H1 (cell line): ENCODE measurements at regions not wholly inside any gene's neighbourhood (a gene's known extent, or its start where the extent isn't known, plus 50 kb on each side); places are given as distances from the start of the nearest gene placed in this dataset.

Source experiments
- ATF2 ChIP-seq: IDR thresholded peaks from 2 replicates; pipeline ENCODE4 v1.6.1; 2012; ENCODE audit warnings: low read length, inconsistent platforms
- BACH1 ChIP-seq: IDR thresholded peaks from 2 replicates; pipeline ENCODE4 v1.6.1; 2012; ENCODE audit warnings: low read length, improper control_type of control experiment
- BRCA1 ChIP-seq: IDR thresholded peaks from 2 replicates; pipeline ENCODE4 v1.6.1; 2012; ENCODE audit warnings: low read depth, low read length, improper control_type of control experiment
- CTCF ChIP-seq, 3 experiments: IDR thresholded peaks; 1 replicate in 2 of 3; 2 replicates in 1 of 3; pipeline versions ENCODE4 v1.5.1 to v1.6.1; 2011; ENCODE audit warnings: low read length in 3 of 3, mild to moderate bottlenecking in 3 of 3, inconsistent platforms in 2 of 3, low read depth in 1 of 3, moderate library complexity in 1 of 3; ENCODE audit not compliant: insufficient read depth in 1 of 3; ENCODE audit errors: control extremely low read depth in 1 of 3
- HDAC6 ChIP-seq: IDR thresholded peaks from one replicate; pipeline ENCODE4 v1.7.1; 2012; ENCODE audit warnings: low read depth, mild to moderate bottlenecking, inconsistent platforms, low read length, moderate library complexity
- JUN ChIP-seq: IDR thresholded peaks from 2 replicates; pipeline ENCODE4 v1.6.1; 2011; ENCODE audit warnings: low read depth, mild to moderate bottlenecking, improper control_type of control experiment, low read length
- POLR2AphosphoS5 ChIP-seq: IDR thresholded peaks from 2 replicates; pipeline ENCODE4 v1.6.1; 2011; ENCODE audit warnings: low read depth, low read length
- TBP ChIP-seq: IDR thresholded peaks from 2 replicates; pipeline ENCODE4 v1.6.1; 2011; ENCODE audit warnings: low read depth, low read length, improper control_type of control experiment
- TEAD4 ChIP-seq: IDR thresholded peaks from 2 replicates; pipeline ENCODE4 v1.6.1; 2012; ENCODE audit warnings: low read depth, low read length, inconsistent platforms, mixed read lengths

GRCh38 chr16:9465161-9465560, 373.7 kb downstream of the HAPSTR1 start:
- TF ChIP-seq CTCF (IDR thresholded peaks at IDR 0.05; ENCODE audit: control extremely low read depth in 1 of 3, insufficient read depth in 1 of 3, low read depth in 1 of 3, low read length in 3 of 3) (no peak), POLR2AphosphoS5 (no peak), JUN (no peak), BRCA1 (no peak), ATF2 (no peak), TBP (no peak), BACH1 (no peak), HDAC6 (no peak), TEAD4 (no peak)
